HCT116 (cell line): ENCODE measurements at regions not wholly inside any gene's neighbourhood (a gene's known extent, or its start where the extent isn't known, plus 50 kb on each side); places are given as distances from the start of the nearest gene placed in this dataset.

Experiments used
- ATAC-seq: fragments of 200-7000 bp; cut with Tn5 transposase; 2 replicates; pipeline ENCODE4 v1.9.1; 2020; ENCODE audit warnings: mild to moderate bottlenecking, moderate library complexity
- BruUV-seq: library from RNA; stranded (reverse); fragments of 400-500 nt; replicated peaks from 2 replicates; lab custom pipeline; 2021; lab: Mats Ljungman, UMichigan
- CTCF ChIA-PET: fragments of 300-600 bp; sonication (Branson Sonifier 250); formaldehyde crosslinking; loops from one replicate; lab custom pipeline; 2021; ENCODE audit warnings: antibody characterized with exemption; lab: Charles Lee
- POLR2A ChIA-PET: fragments of 300-600, 350-600 bp; sonication (Branson Sonifier 250); formaldehyde crosslinking; loops from one replicate; lab custom pipeline; 2021; ENCODE audit warnings: antibody characterized with exemption; lab: Charles Lee
- RAD21 ChIA-PET, 2 experiments: fragments of 300-600 bp; sonication (Branson Sonifier 250); formaldehyde crosslinking; loops; one replicate each; lab custom pipeline; 2023; ENCODE audit warnings: low total read pairs in 2 of 2; ENCODE audit not compliant: uncharacterized antibody in 2 of 2, unreplicated experiment in 2 of 2, low non-redundant PET in 1 of 2; lab: Charles Lee
- DNase-seq: peaks from one replicate; pipeline ENCODE4 v3.0.0-alpha.2; 2010; ENCODE audit warnings: low read depth, low spot score
- H2AFZ ChIP-seq: fragments of 200-600 bp; shearing (Covaris generic), sonication (generic); 2 replicates; pipeline ENCODE4 v1.6.1; 2017; ENCODE audit warnings: low read depth, mixed run types, mixed read lengths, antibody characterized with exemption, low read length; ENCODE audit not compliant: poor library complexity, severe bottlenecking
- H3K27ac ChIP-seq: 2 replicates; pipeline ENCODE4 v1.5.1; 2012; ENCODE audit warnings: low read depth, low read length
- H3K27me3 ChIP-seq: fragments of 200-600 bp; sonication (generic); 2 replicates; pipeline ENCODE4 v1.6.1; 2016; ENCODE audit warnings: mixed run types, low read length, mixed read lengths; ENCODE audit not compliant: insufficient read depth
- H3K36me3 ChIP-seq, 2 experiments: fragments of 200-500 bp in 1 of 2; fragments of 200-600 bp in 1 of 2; sonication (Bioruptor generic) in 1 of 2; sonication (generic) in 1 of 2; 2 replicates each; pipeline versions ENCODE4 v1.5.1 to v1.6.1; 2014 to 2016; ENCODE audit warnings: low read length in 2 of 2, inconsistent platforms in 1 of 2, mixed read lengths in 1 of 2, mixed run types in 1 of 2; ENCODE audit not compliant: insufficient read depth in 2 of 2, control insufficient read depth in 1 of 2
- H3K4me1 ChIP-seq, 2 experiments: fragments of 200-600 bp in 1 of 2; sonication (generic) in 1 of 2; 2 replicates each; pipeline versions ENCODE4 v1.5.1 to v1.6.1; 2012 to 2017; ENCODE audit warnings: low read length in 2 of 2, inconsistent platforms in 1 of 2, mild to moderate bottlenecking in 1 of 2, mixed read lengths in 1 of 2, mixed run types in 1 of 2, moderate library complexity in 1 of 2; ENCODE audit not compliant: insufficient read depth in 2 of 2, control insufficient read depth in 1 of 2
- H3K4me2 ChIP-seq: fragments of 200-600 bp; sonication (generic); 2 replicates; pipeline ENCODE4 v1.6.1; 2017; ENCODE audit warnings: mixed run types, low read length, mixed read lengths
- H3K4me3 ChIP-seq, 2 experiments: fragments of 200-600 bp in 1 of 2; sonication (generic) in 1 of 2; replicated peaks in 1 of 2; 2 replicates each; pipeline ENCODE4 v1.5.1; 2011 to 2016; ENCODE audit warnings: low read length in 2 of 2, control low read depth in 1 of 2, low read depth in 1 of 2, mild to moderate bottlenecking in 1 of 2, mixed read lengths in 1 of 2, mixed run types in 1 of 2
- H3K79me2 ChIP-seq: fragments of 200-600 bp; sonication (generic); 2 replicates; pipeline ENCODE4 v1.6.1; 2017; ENCODE audit warnings: mild to moderate bottlenecking, mixed run types, low read length, moderate library complexity, mixed read lengths; ENCODE audit not compliant: insufficient read depth
- H3K9ac ChIP-seq: fragments of 200-600 bp; sonication (generic); 2 replicates; pipeline ENCODE4 v1.6.1; 2016; ENCODE audit warnings: low read length, mixed read lengths
- H3K9me2 ChIP-seq: fragments of 200-600 bp; sonication (generic), shearing (Covaris generic); 2 replicates; pipeline ENCODE4 v1.6.1; 2017; ENCODE audit warnings: mixed run types, mild to moderate bottlenecking, moderate library complexity; ENCODE audit not compliant: insufficient read depth
- H3K9me3 ChIP-seq, 2 experiments: fragments of 200-500 bp in 1 of 2; fragments of 200-600 bp in 1 of 2; sonication (Bioruptor generic) in 1 of 2; sonication (generic) in 1 of 2; 2 replicates each; pipeline ENCODE4 v1.6.1; 2014 to 2017; ENCODE audit warnings: low read length in 2 of 2, mixed read lengths in 2 of 2, inconsistent platforms in 1 of 2, low read depth in 1 of 2, mild to moderate bottlenecking in 1 of 2, mixed run types in 1 of 2, moderate library complexity in 1 of 2; ENCODE audit not compliant: control insufficient read depth in 1 of 2, insufficient read depth in 1 of 2
- H4K20me1 ChIP-seq: fragments of 200-600 bp; sonication (generic), shearing (Covaris generic); 2 replicates; pipeline ENCODE4 v1.6.1; 2017; ENCODE audit warnings: mixed run types, mild to moderate bottlenecking, moderate library complexity; ENCODE audit not compliant: insufficient read depth
- ATF3 ChIP-seq: IDR thresholded peaks from 2 replicates; pipeline ENCODE4 v1.6.1; 2012
- CBX3 ChIP-seq: IDR thresholded peaks from 2 replicates; pipeline ENCODE4 v1.6.1; 2012; ENCODE audit warnings: low read depth
- CEBPB ChIP-seq: IDR thresholded peaks from 2 replicates; pipeline ENCODE4 v1.6.1; 2012; ENCODE audit warnings: low read depth
- EGR1 ChIP-seq: IDR thresholded peaks from 2 replicates; pipeline ENCODE4 v1.6.1; 2012; ENCODE audit warnings: low read depth
- ELF1 ChIP-seq: IDR thresholded peaks from 2 replicates; pipeline ENCODE4 v1.6.1; 2012; ENCODE audit warnings: low read depth, borderline replicate concordance
- FOSL1 ChIP-seq: IDR thresholded peaks from 2 replicates; pipeline ENCODE4 v1.6.1; 2012; ENCODE audit warnings: low read depth
- JUND ChIP-seq: IDR thresholded peaks from 2 replicates; pipeline ENCODE4 v1.6.1; 2012
- MAX ChIP-seq: IDR thresholded peaks from 2 replicates; pipeline ENCODE4 v1.6.1; 2012
- POLR2A ChIP-seq: IDR thresholded peaks from 2 replicates; pipeline ENCODE4 v1.7.0; 2011; ENCODE audit warnings: borderline replicate concordance; ENCODE audit not compliant: insufficient read depth, insufficient read length; ENCODE audit errors: extremely low read depth
- POLR2AphosphoS5 ChIP-seq: IDR thresholded peaks from 2 replicates; pipeline ENCODE4 v1.6.1; 2011; ENCODE audit warnings: mild to moderate bottlenecking, low read depth, low read length, moderate library complexity
- REST ChIP-seq: IDR thresholded peaks from 2 replicates; pipeline ENCODE4 v1.6.1; 2012; ENCODE audit warnings: low read depth
- YY1 ChIP-seq: IDR thresholded peaks from 2 replicates; pipeline ENCODE4 v1.6.1; 2011; ENCODE audit warnings: low read length, low read depth, moderate library complexity, mild to moderate bottlenecking; ENCODE audit not compliant: insufficient replicate concordance; ENCODE audit errors: extremely low read depth
- ZNF274 ChIP-seq: fragments of 200-500 bp; sonication (Bioruptor generic); IDR thresholded peaks from 2 replicates; pipeline ENCODE4 v1.6.1; 2014; ENCODE audit warnings: mild to moderate bottlenecking, low read depth, low read length, inconsistent platforms
- intact Hi-C: fragments of 100-400 bp; cut with micrococcal nuclease; formaldehyde crosslinking; loops from 2 replicates; pipeline ENCODE4 v1.10.0; 2022

- no peaks in the 10 kb centered on the region for H3K9me2 ChIP-seq
- no peak overlapping the region for H3K9ac ChIP-seq
- H3K27ac ChIP-seq: no peak overlapping the region
- no peaks in the 10 kb centered on the region for H3K9me3 ChIP-seq
- H3K36me3 ChIP-seq: no peaks in the 10 kb centered on the region
- no peak overlapping the region for H3K4me3 ChIP-seq
- no TSS peak for BruUV-seq
- POLR2A ChIA-PET: no interaction called here
- no peak overlapping the region for H3K4me2 ChIP-seq
- TF ChIP-seq FOSL1 (no peak), POLR2AphosphoS5 (no peak), POLR2A (no peak), REST (no peak), YY1 (no peak), EGR1 (no peak), CEBPB (no peak), MAX (no peak), CBX3 (no peak), ATF3 (no peak), ELF1 (no peak), JUND (no peak), ZNF274 (no peak)
- TF ChIP-seq, all 23 proteins: peak for 0
- ATAC-seq: no peak
- peak overlapping the region; percentile 6 for H2AFZ ChIP-seq
- no peaks in the 10 kb centered on the region for H3K79me2 ChIP-seq
- DNase-seq: no peak
- no peaks in the 10 kb centered on the region for H3K4me1 ChIP-seq
- intact Hi-C loops: no loop called here
- no peaks in the 10 kb centered on the region for H4K20me1 ChIP-seq
- ChIA-PET RAD21 (no interaction called here), CTCF (no interaction called here)
- H3K27me3 ChIP-seq: no peaks in the 10 kb centered on the region
These were observed 75.1 kb upstream of the FAM120A start for GRCh38 chr9:93376411-93376810.
